Thyroid gland (tissue), 4 donors: ENCODE measurements at regions not wholly inside any gene's neighbourhood (a gene's known extent, or its start where the extent isn't known, plus 50 kb on each side); places are given as distances from the start of the nearest gene placed in this dataset.

Experiments
- CTCF ChIP-seq, 6 experiments: fragments of 200-600 bp in 3 of 6; fragments of 450-650 bp in 3 of 6; sonication (generic) in 3 of 6; IDR thresholded peaks; one replicate each; pipeline ENCODE4 v1.5.1; 2016 to 2019; ENCODE audit warnings: antibody characterized with exemption in 6 of 6, mild to moderate bottlenecking in 2 of 6, inconsistent platforms in 1 of 6, moderate library complexity in 1 of 6
- POLR2A ChIP-seq, 2 donors: fragments of 450-650 bp; IDR thresholded peaks; one replicate each; pipeline ENCODE4 v1.6.1; 2017; ENCODE audit warnings: antibody characterized with exemption in 2 of 2, mild to moderate bottlenecking in 2 of 2, moderate library complexity in 1 of 2

DNA sequence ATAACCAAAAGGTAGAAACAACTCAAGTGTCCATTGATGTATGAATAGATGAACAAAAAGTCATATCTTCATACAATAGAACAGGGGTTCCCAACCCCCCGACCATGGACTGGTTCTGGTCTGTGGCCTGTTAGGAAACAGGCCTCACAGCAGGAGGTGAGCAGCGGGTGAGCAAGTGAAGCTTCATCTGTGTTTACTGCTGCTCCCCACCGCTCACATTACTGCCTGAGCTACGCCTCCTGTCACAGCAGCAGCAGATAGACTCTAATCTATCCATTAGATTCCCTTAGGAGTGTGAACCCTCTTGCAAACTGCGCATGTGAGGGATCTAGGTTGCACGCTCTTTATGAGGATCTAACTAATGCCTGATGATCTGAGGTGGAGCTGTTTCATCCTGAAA lies 478.0 kb downstream of the BRINP1 start:
- TF ChIP-seq POLR2A (IDR thresholded peaks at IDR 0.05) (no peak), CTCF (IDR thresholded peaks at IDR 0.05) (no peak)
